H9 (cell line): ENCODE measurements at regions not wholly inside any gene's neighbourhood (a gene's known extent, or its start where the extent isn't known, plus 50 kb on each side); places are given as distances from the start of the nearest gene placed in this dataset.

ENCODE experiments used
- DNase-seq: peaks from one replicate; pipeline ENCODE4 v3.0.0-alpha.2; 2017
- H2AFZ ChIP-seq: one replicate; pipeline ENCODE4 v1.6.1; 2013; ENCODE audit warnings: mild to moderate bottlenecking, low read length, control low read depth, moderate library complexity
- H2AK5ac ChIP-seq: 2 replicates; pipeline ENCODE4 v1.6.1; 2013; ENCODE audit warnings: low read length, control low read depth, mixed read lengths; ENCODE audit not compliant: insufficient read length
- H2BK120ac ChIP-seq: one replicate; pipeline ENCODE4 v1.6.1; 2013; ENCODE audit warnings: low read depth, mild to moderate bottlenecking, low read length, control low read depth, inconsistent platforms; ENCODE audit not compliant: poor library complexity, severe bottlenecking
- H2BK12ac ChIP-seq: 2 replicates; pipeline ENCODE4 v1.6.1; 2013; ENCODE audit warnings: low read length, control low read depth, mixed read lengths, low read depth; ENCODE audit not compliant: insufficient read length
- H2BK15ac ChIP-seq: 2 replicates; pipeline ENCODE4 v1.6.1; 2013; ENCODE audit warnings: low read depth, low read length, control low read depth
- H2BK20ac ChIP-seq: one replicate; pipeline ENCODE4 v1.6.1; 2013; ENCODE audit warnings: low read depth, mild to moderate bottlenecking, low read length, control low read depth, inconsistent platforms; ENCODE audit not compliant: poor library complexity, severe bottlenecking
- H2BK5ac ChIP-seq: 2 replicates; pipeline ENCODE4 v1.6.1; 2013; ENCODE audit warnings: low read length, control low read depth, mixed read lengths; ENCODE audit not compliant: insufficient read length
- H3K14ac ChIP-seq: 2 replicates; pipeline ENCODE4 v1.6.1; 2013; ENCODE audit warnings: low read length, control low read depth; ENCODE audit not compliant: insufficient read depth
- H3K18ac ChIP-seq: 2 replicates; pipeline ENCODE4 v1.6.1; 2013; ENCODE audit warnings: low read depth, mild to moderate bottlenecking, mixed read lengths, low read length, control low read depth; ENCODE audit not compliant: insufficient read length
- H3K23ac ChIP-seq: 2 replicates; pipeline ENCODE4 v1.6.1; 2013; ENCODE audit warnings: low read length, control low read depth, mixed read lengths, low read depth; ENCODE audit not compliant: insufficient read length
- H3K23me2 ChIP-seq: 2 replicates; pipeline ENCODE4 v1.6.1; 2013; ENCODE audit warnings: low read depth, mild to moderate bottlenecking, mixed read lengths, low read length, control low read depth; ENCODE audit not compliant: insufficient read length, poor library complexity, severe bottlenecking
- H3K27ac ChIP-seq: 2 replicates; pipeline ENCODE4 v1.5.1; 2013; ENCODE audit warnings: low read length, control low read depth, mixed read lengths, low read depth; ENCODE audit not compliant: insufficient read length
- H3K27me3 ChIP-seq: 2 replicates; pipeline ENCODE4 v1.6.1; 2013; ENCODE audit warnings: low read length, control low read depth, inconsistent platforms; ENCODE audit not compliant: insufficient read depth
- H3K4ac ChIP-seq: 2 replicates; pipeline ENCODE4 v1.6.1; 2013; ENCODE audit warnings: low read depth, mild to moderate bottlenecking, control low read depth, inconsistent platforms, low read length, moderate library complexity
- H3K4me1 ChIP-seq: 2 replicates; pipeline ENCODE4 v1.6.1; 2013; ENCODE audit warnings: low read length, control low read depth, inconsistent platforms; ENCODE audit not compliant: insufficient read depth
- H3K4me2 ChIP-seq: 2 replicates; pipeline ENCODE4 v1.6.1; 2013; ENCODE audit warnings: low read length, control low read depth, mixed read lengths; ENCODE audit not compliant: insufficient read length, insufficient read depth
- H3K56ac ChIP-seq: 2 replicates; pipeline ENCODE4 v1.6.1; 2013; ENCODE audit warnings: low read depth, mild to moderate bottlenecking, mixed read lengths, low read length, control low read depth; ENCODE audit not compliant: insufficient read length
- H3K79me1 ChIP-seq: 2 replicates; pipeline ENCODE4 v1.6.1; 2013; ENCODE audit warnings: low read depth, mild to moderate bottlenecking, moderate library complexity, low read length, control low read depth, inconsistent platforms; ENCODE audit not compliant: insufficient read depth, poor library complexity, severe bottlenecking
- H3K79me2 ChIP-seq: 2 replicates; pipeline ENCODE4 v1.6.1; 2013; ENCODE audit warnings: low read length, control low read depth, inconsistent platforms; ENCODE audit not compliant: insufficient read depth
- H3K9ac ChIP-seq: 2 replicates; pipeline ENCODE4 v1.6.1; 2013; ENCODE audit warnings: low read length, control low read depth, mixed read lengths; ENCODE audit not compliant: insufficient read length; ENCODE audit errors: extremely low read depth
- H3K9me3 ChIP-seq: one replicate; pipeline ENCODE4 v1.6.1; 2013; ENCODE audit warnings: low read depth, low read length, inconsistent platforms; ENCODE audit not compliant: control insufficient read depth
- H3T11ph ChIP-seq: one replicate; pipeline ENCODE4 v1.6.1; 2013; ENCODE audit warnings: mild to moderate bottlenecking, low read length, control low read depth, inconsistent platforms
- H4K20me1 ChIP-seq: one replicate; pipeline ENCODE4 v1.6.1; 2013; ENCODE audit not compliant: control insufficient read depth, insufficient read length, insufficient read depth
- H4K5ac ChIP-seq: 2 replicates; pipeline ENCODE4 v1.6.1; 2013; ENCODE audit warnings: low read depth, mild to moderate bottlenecking, mixed read lengths, low read length, control low read depth; ENCODE audit not compliant: insufficient read length
- H4K8ac ChIP-seq: replicated peaks from 2 replicates; pipeline ENCODE4 v1.6.1; 2013; ENCODE audit warnings: low read length, control low read depth, mixed read lengths, low read depth; ENCODE audit not compliant: insufficient read length
- H4K91ac ChIP-seq: 2 replicates; pipeline ENCODE4 v1.6.1; 2013; ENCODE audit warnings: low read depth, mild to moderate bottlenecking, moderate library complexity, mixed read lengths, low read length, control low read depth; ENCODE audit not compliant: insufficient read length
- H3K27ac Mint-ChIP-seq, 3 experiments: 2 replicates in 2 of 3; 3 replicates in 1 of 3; pipeline ENCODE4 v1.8.0; 2020 to 2021; ENCODE audit warnings: mixed read lengths in 3 of 3, mild to moderate bottlenecking in 1 of 3, moderate library complexity in 1 of 3
- H3K27me3 Mint-ChIP-seq: 2 replicates; pipeline ENCODE4 v1.8.0; 2021; ENCODE audit warnings: low read depth, mild to moderate bottlenecking, moderate library complexity, mixed read lengths
- H3K36me3 Mint-ChIP-seq, 3 experiments: 2 replicates in 2 of 3; 3 replicates in 1 of 3; pipeline ENCODE4 v1.8.0; 2020 to 2021; ENCODE audit warnings: low read depth in 3 of 3, mixed read lengths in 3 of 3; ENCODE audit not compliant: insufficient read depth in 1 of 3
- H3K4me1 Mint-ChIP-seq, 2 experiments: 2 replicates each; pipeline ENCODE4 v1.8.0; 2020; ENCODE audit warnings: mixed read lengths in 2 of 2
- H3K4me3 Mint-ChIP-seq, 2 experiments: 2 replicates in 1 of 2; 3 replicates in 1 of 2; pipeline ENCODE4 v1.8.0; 2020 to 2021; ENCODE audit warnings: mild to moderate bottlenecking in 2 of 2, mixed read lengths in 2 of 2, moderate library complexity in 1 of 2
- H3K9me3 Mint-ChIP-seq, 2 experiments: 2 replicates in 1 of 2; 3 replicates in 1 of 2; pipeline ENCODE4 v1.8.0; 2020; ENCODE audit warnings: mild to moderate bottlenecking in 2 of 2, mixed read lengths in 2 of 2, moderate library complexity in 1 of 2
- WGBS: extraction: QIAGEN DNeasy Blood & Tissue Kit; methylation state at CpG from one replicate; pipeline ENCODE4 v1.1.7; 2013; ENCODE audit warnings: missing lambda C conversion rate, low lambda C conversion rate, mixed read lengths; ENCODE audit not compliant: insufficient read length; ENCODE audit errors: extremely low coverage; 5-methylcytosine and 5-hydroxymethylcytosine counted together
- TF ChIP-seq, protein P1 (sequence below): fragments of 200-600 bp; sonication (generic); conservative IDR thresholded peaks from 3 replicates; pipeline ENCODE4 v1.8.0; 2021; ENCODE audit warnings: antibody characterized with exemption, mild to moderate bottlenecking

DNA sequence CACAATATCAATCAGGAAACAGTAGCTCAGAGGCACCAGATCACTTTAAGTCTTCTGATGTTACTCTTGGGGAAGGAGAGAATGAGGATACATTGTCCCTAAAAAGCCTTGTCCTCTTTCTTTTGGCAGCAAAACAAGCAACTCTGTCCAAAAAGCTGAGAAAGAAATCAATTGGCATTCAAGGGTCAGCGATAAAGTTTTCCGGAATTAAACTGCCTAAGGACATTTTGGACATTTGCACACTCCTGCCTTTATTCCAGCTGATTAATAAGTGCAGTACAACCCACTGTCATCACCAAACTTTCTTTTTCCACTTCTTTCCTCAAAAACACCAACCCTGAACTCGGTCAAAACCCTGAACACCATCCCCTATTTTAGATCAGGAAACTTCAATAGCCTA, 85.8 kb upstream of the FAM9A start:
- Histone ChIP-seq H3K79me2 (no peaks in the 10 kb centered on the region), H2AK5ac (no peak overlapping the region), H4K91ac (no peak overlapping the region), H3K23ac (no peak overlapping the region), H2BK15ac (no peak overlapping the region), H3K79me1 (no peaks in the 10 kb centered on the region), H3K14ac (no peak overlapping the region), H4K20me1 (no peaks in the 10 kb centered on the region), H3K56ac (no peak overlapping the region), H3K18ac (no peak overlapping the region), H3K27ac (no peak overlapping the region), H3K9ac (no peak overlapping the region), H3K27me3 (no peaks in the 10 kb centered on the region), H3K23me2 (no peaks in the 10 kb centered on the region), H3K4me2 (no peak overlapping the region), H2BK12ac (no peak overlapping the region), H3K4me1 (peaks cover 3% of the 10 kb centered on the region; the same call in 1 of the 2 replicates), H3K4ac (no peak overlapping the region), H4K8ac (no peak overlapping the region), H2BK120ac (no peak overlapping the region), H4K5ac (no peak overlapping the region), H2BK20ac (no peak overlapping the region), H2AFZ (no peak overlapping the region), H3K9me3 (no peaks in the 10 kb centered on the region), H3T11ph (no peak overlapping the region), H2BK5ac (no peak overlapping the region)
- DNase-seq, result no peak
- Mint-ChIP-seq H3K27me3 (no peaks in the 10 kb centered on the region; the same call in 1 of the 2 replicates), H3K36me3 (peaks cover 0 to 8% (median 4%) of the 10 kb centered on the region in 3 experiments; a peak in 3 of 7 replicates), H3K27ac (no peak overlapping the region), H3K4me1 (peaks cover 8 to 22% of the 10 kb centered on the region in 2 experiments), H3K4me3 (no peak overlapping the region; a peak in 1 of 5 replicates), H3K9me3 (peaks cover 12 to 38% of the 10 kb centered on the region in 2 experiments)
- 100% methylated on average over 1 of the region's 3 CpGs for WGBS
- TF ChIP-seq, protein P1, sequence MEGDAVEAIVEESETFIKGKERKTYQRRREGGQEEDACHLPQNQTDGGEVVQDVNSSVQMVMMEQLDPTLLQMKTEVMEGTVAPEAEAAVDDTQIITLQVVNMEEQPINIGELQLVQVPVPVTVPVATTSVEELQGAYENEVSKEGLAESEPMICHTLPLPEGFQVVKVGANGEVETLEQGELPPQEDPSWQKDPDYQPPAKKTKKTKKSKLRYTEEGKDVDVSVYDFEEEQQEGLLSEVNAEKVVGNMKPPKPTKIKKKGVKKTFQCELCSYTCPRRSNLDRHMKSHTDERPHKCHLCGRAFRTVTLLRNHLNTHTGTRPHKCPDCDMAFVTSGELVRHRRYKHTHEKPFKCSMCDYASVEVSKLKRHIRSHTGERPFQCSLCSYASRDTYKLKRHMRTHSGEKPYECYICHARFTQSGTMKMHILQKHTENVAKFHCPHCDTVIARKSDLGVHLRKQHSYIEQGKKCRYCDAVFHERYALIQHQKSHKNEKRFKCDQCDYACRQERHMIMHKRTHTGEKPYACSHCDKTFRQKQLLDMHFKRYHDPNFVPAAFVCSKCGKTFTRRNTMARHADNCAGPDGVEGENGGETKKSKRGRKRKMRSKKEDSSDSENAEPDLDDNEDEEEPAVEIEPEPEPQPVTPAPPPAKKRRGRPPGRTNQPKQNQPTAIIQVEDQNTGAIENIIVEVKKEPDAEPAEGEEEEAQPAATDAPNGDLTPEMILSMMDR, result no peak
